ENCODE measurements at regions not wholly inside any gene's neighbourhood (a gene's known extent, or its start where the extent isn't known, plus 50 kb on each side); places are given as distances from the start of the nearest gene placed in this dataset.
"Not testable (repeated sequence)": the region's sequence is repeated elsewhere in the genome, so short reads cannot be mapped to it uniquely, and the experiment has no call there.

- TF ChIP-seq, protein P1, sequence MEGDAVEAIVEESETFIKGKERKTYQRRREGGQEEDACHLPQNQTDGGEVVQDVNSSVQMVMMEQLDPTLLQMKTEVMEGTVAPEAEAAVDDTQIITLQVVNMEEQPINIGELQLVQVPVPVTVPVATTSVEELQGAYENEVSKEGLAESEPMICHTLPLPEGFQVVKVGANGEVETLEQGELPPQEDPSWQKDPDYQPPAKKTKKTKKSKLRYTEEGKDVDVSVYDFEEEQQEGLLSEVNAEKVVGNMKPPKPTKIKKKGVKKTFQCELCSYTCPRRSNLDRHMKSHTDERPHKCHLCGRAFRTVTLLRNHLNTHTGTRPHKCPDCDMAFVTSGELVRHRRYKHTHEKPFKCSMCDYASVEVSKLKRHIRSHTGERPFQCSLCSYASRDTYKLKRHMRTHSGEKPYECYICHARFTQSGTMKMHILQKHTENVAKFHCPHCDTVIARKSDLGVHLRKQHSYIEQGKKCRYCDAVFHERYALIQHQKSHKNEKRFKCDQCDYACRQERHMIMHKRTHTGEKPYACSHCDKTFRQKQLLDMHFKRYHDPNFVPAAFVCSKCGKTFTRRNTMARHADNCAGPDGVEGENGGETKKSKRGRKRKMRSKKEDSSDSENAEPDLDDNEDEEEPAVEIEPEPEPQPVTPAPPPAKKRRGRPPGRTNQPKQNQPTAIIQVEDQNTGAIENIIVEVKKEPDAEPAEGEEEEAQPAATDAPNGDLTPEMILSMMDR (conservative IDR thresholded peaks at IDR 0.05; ENCODE audit: low read length): no peak
- no peak for TF ChIP-seq EZH2phosphoT487 (IDR thresholded peaks at IDR 0.05; ENCODE audit: borderline replicate concordance)
- no peaks in the 10 kb centered on the region for H3K9me3 ChIP-seq (ENCODE audit: insufficient read depth, low read depth, low read length)
- H3K9ac ChIP-seq (ENCODE audit: low read depth, low read length, poor library complexity, severe bottlenecking): no peak overlapping the region
Measured at GRCh38 chr4:33841120-33841519, 2403.2 kb downstream of the ARAP2 start.

GRCh38 chr4:33850371-33850902 is 2393.9 kb downstream of the ARAP2 start:
- no peaks in the 10 kb centered on the region for H3K9me3 ChIP-seq (ENCODE audit: insufficient read depth, low read depth, low read length)
- no peak overlapping the region for H2AFZ ChIP-seq (ENCODE audit: low read length)
- no peaks in the 10 kb centered on the region for H3K27me3 ChIP-seq (ENCODE audit: insufficient read depth, low read length, poor library complexity, severe bottlenecking)
- no peak overlapping the region for H3K9ac ChIP-seq (ENCODE audit: low read depth, low read length, poor library complexity, severe bottlenecking)
- H3K36me3 ChIP-seq (ENCODE audit: insufficient read depth, low read length): no peaks in the 10 kb centered on the region
- H3K4me2 ChIP-seq (ENCODE audit: low read depth, low read length, poor library complexity, severe bottlenecking): peak overlapping the region; percentile 30
- H3K4me1 ChIP-seq (ENCODE audit: insufficient read depth, low read length, poor library complexity, severe bottlenecking): peaks cover 4% of the 10 kb centered on the region
- no peaks in the 10 kb centered on the region for H3K9me2 ChIP-seq (replicated peaks; ENCODE audit: low read depth, low read length)
- H3K4me3 ChIP-seq (ENCODE audit: low read length, poor library complexity, severe bottlenecking): peak overlapping the region; percentile 17
- no peaks in the 10 kb centered on the region for H3K79me2 ChIP-seq (ENCODE audit: insufficient read depth, low read length)
- no peaks in the 10 kb centered on the region for H3F3A ChIP-seq (ENCODE audit: low read depth)
- H4K20me1 ChIP-seq (ENCODE audit: insufficient read depth, low read length, poor library complexity, severe bottlenecking): no peaks in the 10 kb centered on the region
- TF ChIP-seq EZH2phosphoT487 (IDR thresholded peaks at IDR 0.05; ENCODE audit: borderline replicate concordance): peak; percentile 15; the same call in 1 of the 2 replicates
- TF ChIP-seq, protein P1 (conservative IDR thresholded peaks at IDR 0.05; ENCODE audit: low read length): no peak

More at GRCh38 chr4:33841120-33841519, 2403.2 kb downstream of the ARAP2 start:
- Histone ChIP-seq H3K27me3 (ENCODE audit: insufficient read depth, low read length, poor library complexity, severe bottlenecking) (no peaks in the 10 kb centered on the region), H3K79me2 (ENCODE audit: insufficient read depth, low read length) (no peaks in the 10 kb centered on the region), H3K36me3 (ENCODE audit: insufficient read depth, low read length) (no peaks in the 10 kb centered on the region), H3K4me2 (ENCODE audit: low read depth, low read length, poor library complexity, severe bottlenecking) (no peak overlapping the region), H4K20me1 (ENCODE audit: insufficient read depth, low read length, poor library complexity, severe bottlenecking) (no peaks in the 10 kb centered on the region), H2AFZ (ENCODE audit: low read length) (no peak overlapping the region), H3K4me3 (ENCODE audit: low read length, poor library complexity, severe bottlenecking) (no peak overlapping the region), H3K4me1 (ENCODE audit: insufficient read depth, low read length, poor library complexity, severe bottlenecking) (no peaks in the 10 kb centered on the region), H3F3A (ENCODE audit: low read depth) (no peaks in the 10 kb centered on the region), H3K9me2 (replicated peaks; ENCODE audit: low read depth, low read length) (no peaks in the 10 kb centered on the region)

DNA sequence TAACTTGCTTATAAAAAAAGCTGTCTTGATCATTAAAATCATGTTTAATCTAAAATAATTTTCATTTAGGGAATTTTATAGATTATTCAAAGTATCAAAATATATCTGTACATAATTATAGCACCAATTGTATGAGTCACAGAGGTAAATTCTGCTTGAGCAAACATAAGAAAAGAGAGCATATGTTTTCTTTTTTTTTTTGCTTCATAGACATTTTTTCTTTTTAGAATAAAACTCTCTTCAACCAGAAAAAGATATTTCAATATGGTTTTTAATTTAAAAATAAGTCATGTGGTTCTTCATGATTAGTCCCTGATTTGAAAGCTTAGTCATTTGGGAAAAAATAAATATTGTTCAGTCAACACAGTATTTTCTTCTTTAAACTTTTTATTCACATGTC is 2390.6 kb downstream of the ARAP2 start:
- not testable (repeated sequence) for H3K9ac ChIP-seq (ENCODE audit: low read depth, low read length, poor library complexity, severe bottlenecking); H3K4me2 ChIP-seq (ENCODE audit: low read depth, low read length, poor library complexity, severe bottlenecking); H2AFZ ChIP-seq (ENCODE audit: low read length); H3F3A ChIP-seq (ENCODE audit: low read depth); H3K4me1 ChIP-seq (ENCODE audit: insufficient read depth, low read length, poor library complexity, severe bottlenecking); H3K79me2 ChIP-seq (ENCODE audit: insufficient read depth, low read length); H3K36me3 ChIP-seq (ENCODE audit: insufficient read depth, low read length); H3K9me2 ChIP-seq (replicated peaks; ENCODE audit: low read depth, low read length); H4K20me1 ChIP-seq (ENCODE audit: insufficient read depth, low read length, poor library complexity, severe bottlenecking); H3K4me3 ChIP-seq (ENCODE audit: low read length, poor library complexity, severe bottlenecking); H3K9me3 ChIP-seq (ENCODE audit: insufficient read depth, low read depth, low read length); H3K27me3 ChIP-seq (ENCODE audit: insufficient read depth, low read length, poor library complexity, severe bottlenecking)

DNA sequence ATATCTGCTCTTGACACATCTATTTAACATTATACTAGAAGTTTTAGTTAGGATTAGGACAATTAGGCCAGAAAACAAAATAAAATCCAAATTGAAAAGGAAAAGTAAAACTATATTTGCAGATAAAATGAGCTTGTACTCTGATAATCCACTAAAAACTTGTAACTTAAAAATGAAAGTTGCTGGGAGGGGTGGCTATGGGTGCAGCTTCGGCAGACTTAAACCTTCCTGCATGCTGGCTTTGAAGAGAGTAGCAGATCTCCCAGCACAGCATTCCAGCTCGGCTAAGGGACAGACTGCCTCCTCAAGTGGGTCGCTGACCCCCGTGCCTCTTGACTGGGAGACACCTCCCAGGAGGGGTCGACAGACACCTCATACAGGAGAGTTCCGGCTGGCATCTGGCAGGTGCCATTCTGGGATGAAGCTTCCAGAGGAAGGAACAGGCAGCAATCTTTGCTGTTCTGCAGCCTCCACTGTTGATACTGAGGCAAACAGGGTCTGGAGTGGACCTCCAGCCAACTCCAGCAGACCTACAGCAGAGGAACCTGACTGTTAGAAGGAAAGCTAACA is 2379.9 kb downstream of the ARAP2 start:
- Histone ChIP-seq H3K9ac (ENCODE audit: low read depth, low read length, poor library complexity, severe bottlenecking) (no peak overlapping the region), H3K9me3 (ENCODE audit: insufficient read depth, low read depth, low read length) (no peaks in the 10 kb centered on the region), H4K20me1 (ENCODE audit: insufficient read depth, low read length, poor library complexity, severe bottlenecking) (peaks cover 2% of the 10 kb centered on the region), H3K79me2 (ENCODE audit: insufficient read depth, low read length) (no peaks in the 10 kb centered on the region), H3K36me3 (ENCODE audit: insufficient read depth, low read length) (no peaks in the 10 kb centered on the region), H3F3A (ENCODE audit: low read depth) (no peaks in the 10 kb centered on the region), H3K9me2 (replicated peaks; ENCODE audit: low read depth, low read length) (no peaks in the 10 kb centered on the region), H3K4me2 (ENCODE audit: low read depth, low read length, poor library complexity, severe bottlenecking) (no peak overlapping the region), H3K4me3 (ENCODE audit: low read length, poor library complexity, severe bottlenecking) (no peak overlapping the region), H3K4me1 (ENCODE audit: insufficient read depth, low read length, poor library complexity, severe bottlenecking) (no peaks in the 10 kb centered on the region), H2AFZ (ENCODE audit: low read length) (no peak overlapping the region), H3K27me3 (ENCODE audit: insufficient read depth, low read length, poor library complexity, severe bottlenecking) (no peaks in the 10 kb centered on the region)
- TF ChIP-seq EZH2phosphoT487 (IDR thresholded peaks at IDR 0.05; ENCODE audit: borderline replicate concordance): no peak
- TF ChIP-seq, protein P1 (conservative IDR thresholded peaks at IDR 0.05; ENCODE audit: low read length): no peak

Data from Loucy (cell line).